ENCODE measurements at regions not wholly inside any gene's neighbourhood (a gene's known extent, or its start where the extent isn't known, plus 50 kb on each side); places are given as distances from the start of the nearest gene placed in this dataset.

DNA sequence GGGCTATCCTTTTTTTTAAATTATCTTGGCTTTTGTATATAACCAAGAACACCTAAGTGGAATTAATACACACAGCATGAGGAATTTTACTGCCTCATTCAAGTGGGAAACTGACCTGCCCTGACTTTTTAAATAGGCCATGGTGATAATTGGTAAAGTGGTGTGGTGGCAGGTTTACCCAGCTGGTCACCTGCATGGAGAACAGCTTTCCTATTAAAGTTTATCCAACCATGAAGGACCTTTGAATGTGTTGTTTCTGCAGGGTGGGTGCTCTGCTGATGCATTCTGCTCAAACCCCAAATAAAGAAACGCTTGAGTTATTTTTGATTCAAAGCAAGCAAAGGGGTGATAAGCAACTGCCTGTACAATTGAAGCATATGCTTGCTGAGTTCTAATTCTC is 261.0 kb upstream of the GRIN3A start:
- no peak overlapping the region for H3K4me3 ChIP-seq (ENCODE audit: low read depth, low read length)
- TF ChIP-seq, protein P1, sequence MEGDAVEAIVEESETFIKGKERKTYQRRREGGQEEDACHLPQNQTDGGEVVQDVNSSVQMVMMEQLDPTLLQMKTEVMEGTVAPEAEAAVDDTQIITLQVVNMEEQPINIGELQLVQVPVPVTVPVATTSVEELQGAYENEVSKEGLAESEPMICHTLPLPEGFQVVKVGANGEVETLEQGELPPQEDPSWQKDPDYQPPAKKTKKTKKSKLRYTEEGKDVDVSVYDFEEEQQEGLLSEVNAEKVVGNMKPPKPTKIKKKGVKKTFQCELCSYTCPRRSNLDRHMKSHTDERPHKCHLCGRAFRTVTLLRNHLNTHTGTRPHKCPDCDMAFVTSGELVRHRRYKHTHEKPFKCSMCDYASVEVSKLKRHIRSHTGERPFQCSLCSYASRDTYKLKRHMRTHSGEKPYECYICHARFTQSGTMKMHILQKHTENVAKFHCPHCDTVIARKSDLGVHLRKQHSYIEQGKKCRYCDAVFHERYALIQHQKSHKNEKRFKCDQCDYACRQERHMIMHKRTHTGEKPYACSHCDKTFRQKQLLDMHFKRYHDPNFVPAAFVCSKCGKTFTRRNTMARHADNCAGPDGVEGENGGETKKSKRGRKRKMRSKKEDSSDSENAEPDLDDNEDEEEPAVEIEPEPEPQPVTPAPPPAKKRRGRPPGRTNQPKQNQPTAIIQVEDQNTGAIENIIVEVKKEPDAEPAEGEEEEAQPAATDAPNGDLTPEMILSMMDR (IDR thresholded peaks at IDR 0.05; ENCODE audit: insufficient read depth, low read depth, low read length): no peak
- no peak for DNase-seq (ENCODE audit: low read depth)

DNA sequence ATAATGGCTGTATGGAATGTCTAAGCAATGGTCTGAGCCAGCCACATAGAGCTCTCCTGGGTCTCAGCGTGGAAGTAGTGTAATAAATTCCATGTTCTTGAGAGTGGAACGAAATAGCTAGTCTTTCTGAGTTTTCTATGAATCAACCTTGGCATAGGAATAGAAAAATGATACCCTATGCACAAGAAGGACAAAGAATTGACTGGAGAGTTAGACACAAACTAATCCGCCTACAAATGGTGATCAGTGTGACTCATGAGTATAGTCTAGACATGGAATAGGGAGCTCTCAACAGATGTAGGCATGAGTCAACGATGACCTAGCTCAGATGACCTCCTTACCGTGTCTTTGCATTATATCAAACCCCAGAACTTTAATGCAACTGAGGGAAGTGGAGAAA is 256.8 kb upstream of the GRIN3A start:
- no peak overlapping the region for H3K4me3 ChIP-seq (ENCODE audit: low read depth, low read length)
- DNase-seq (ENCODE audit: low read depth): no peak
- TF ChIP-seq, protein P1 (IDR thresholded peaks at IDR 0.05; ENCODE audit: insufficient read depth, low read depth, low read length): no peak

DNA sequence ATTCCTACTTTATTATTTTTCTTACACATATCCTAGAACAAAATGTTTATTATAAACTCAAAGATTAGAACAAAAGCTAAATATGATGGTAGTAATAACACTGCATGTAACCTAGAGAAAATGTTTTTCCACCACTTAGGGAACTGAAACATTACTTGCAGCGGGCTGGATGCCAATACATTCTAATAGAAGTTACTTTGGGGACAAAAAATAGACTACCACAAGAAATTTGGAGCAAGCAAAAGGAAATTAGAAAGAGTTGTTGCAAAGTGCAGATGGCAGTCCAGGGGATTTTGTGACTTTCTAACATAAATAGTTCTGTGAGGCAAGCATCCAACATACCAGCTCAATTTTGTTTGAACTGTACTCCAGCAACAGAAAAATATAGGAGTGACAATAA is 255.3 kb upstream of the GRIN3A start:
- TF ChIP-seq, protein P1 (IDR thresholded peaks at IDR 0.05; ENCODE audit: insufficient read depth, low read depth, low read length): no peak
- H3K4me3 ChIP-seq (ENCODE audit: low read depth, low read length): no peak overlapping the region
- DNase-seq (ENCODE audit: low read depth): no peak

DNA sequence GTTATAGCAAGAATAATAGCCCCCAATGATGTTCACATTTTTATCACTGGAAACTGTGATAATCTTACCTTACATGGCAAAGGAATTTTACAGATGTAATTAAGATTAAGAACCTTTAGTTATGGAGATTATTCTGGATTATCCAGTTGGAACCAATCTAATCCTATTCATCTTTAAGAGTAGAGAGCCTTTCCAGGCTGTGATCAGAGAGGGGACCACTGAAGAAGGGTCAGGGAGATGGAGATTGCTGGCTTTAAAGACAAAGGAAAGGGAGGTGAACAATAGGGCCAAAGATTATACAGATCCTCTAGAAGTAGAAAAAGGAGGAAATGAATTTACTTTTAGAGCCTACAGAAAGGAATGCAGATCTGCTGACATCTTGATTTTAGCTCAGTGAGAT is 253.5 kb upstream of the GRIN3A start:
- TF ChIP-seq, protein P1 (IDR thresholded peaks at IDR 0.05; ENCODE audit: insufficient read depth, low read depth, low read length): no peak
- no peak for DNase-seq (ENCODE audit: low read depth)
- H3K4me3 ChIP-seq (ENCODE audit: low read depth, low read length): no peak overlapping the region

DNA sequence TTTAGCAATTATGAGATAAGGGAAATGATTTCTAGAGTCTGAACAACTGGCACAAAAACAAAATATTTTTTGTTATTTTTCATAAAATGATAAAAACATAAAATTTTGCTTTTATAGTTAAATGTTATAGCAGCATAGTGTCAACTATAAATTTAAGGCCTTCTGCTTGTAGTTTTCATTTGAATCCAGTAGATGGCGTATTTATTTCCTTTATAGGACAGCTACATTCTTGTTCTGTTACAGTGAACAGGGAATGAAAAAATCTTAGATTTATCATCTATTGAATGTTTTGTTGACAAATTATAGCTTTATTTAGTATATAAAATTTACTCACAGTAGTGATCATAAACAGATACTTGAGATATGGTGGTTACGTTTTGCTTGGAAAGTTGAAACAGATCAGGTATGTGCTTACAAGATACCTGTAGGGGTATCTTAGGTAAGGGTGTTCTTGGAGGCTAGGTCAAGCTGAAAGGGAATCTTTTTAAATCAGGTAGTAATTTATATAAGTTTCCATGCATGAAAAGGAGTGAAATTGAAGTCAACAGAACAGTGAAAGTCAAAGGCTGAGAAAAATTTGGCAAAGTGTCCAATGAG is 239.3 kb upstream of the GRIN3A start:
- TF ChIP-seq, protein P1 (IDR thresholded peaks at IDR 0.05; ENCODE audit: insufficient read depth, low read depth, low read length): peak; percentile 27
- H3K4me3 ChIP-seq (ENCODE audit: low read depth, low read length): no peak overlapping the region
- DNase-seq (ENCODE audit: low read depth): peak; percentile 13

DNA sequence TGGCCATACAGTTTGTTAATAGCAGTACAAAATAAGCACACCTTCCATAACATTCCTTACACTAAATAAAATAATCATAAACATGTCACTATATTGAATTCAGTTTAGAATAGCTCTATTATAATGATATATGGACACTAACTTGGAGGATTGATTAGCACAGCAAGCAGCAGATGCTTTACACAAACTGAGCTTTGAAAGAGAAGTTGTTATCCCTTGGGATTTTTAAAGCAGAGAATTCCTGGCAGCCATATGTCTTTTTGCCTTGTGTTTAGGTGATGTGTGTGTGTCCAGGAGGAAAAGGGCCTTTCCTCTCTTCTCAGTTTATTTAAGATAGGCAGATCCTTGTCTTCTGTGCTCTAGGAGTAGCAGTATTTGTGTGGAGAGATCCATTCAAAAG is 232.2 kb upstream of the GRIN3A start:
- H3K4me3 ChIP-seq (ENCODE audit: low read depth, low read length): no peak overlapping the region
- TF ChIP-seq, protein P1 (IDR thresholded peaks at IDR 0.05; ENCODE audit: insufficient read depth, low read depth, low read length): no peak
- no peak for DNase-seq (ENCODE audit: low read depth)

DNA sequence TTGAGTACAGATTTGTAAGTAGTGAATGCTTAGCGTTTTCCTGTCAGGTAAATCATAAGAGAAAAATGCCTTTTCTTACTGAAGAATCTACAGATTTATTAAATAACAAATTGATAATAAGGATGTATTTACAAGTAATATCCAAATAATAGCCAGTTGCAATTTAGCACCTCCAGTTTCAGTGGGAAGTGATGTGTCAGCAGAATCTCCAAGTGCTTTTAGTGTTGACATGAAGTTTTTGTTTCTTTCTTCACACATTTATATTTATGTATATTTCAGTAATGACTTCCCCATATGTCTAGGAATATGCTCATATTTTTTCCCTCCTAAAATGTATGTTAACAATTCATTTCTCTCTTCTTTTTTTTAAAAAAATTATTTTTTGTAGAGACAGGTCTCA is 229.9 kb upstream of the GRIN3A start:
- TF ChIP-seq, protein P1 (IDR thresholded peaks at IDR 0.05; ENCODE audit: insufficient read depth, low read depth, low read length): no peak

More for the DNA sequence above, 229.9 kb upstream of the GRIN3A start:
- no peak for DNase-seq (ENCODE audit: low read depth)
- no peak overlapping the region for H3K4me3 ChIP-seq (ENCODE audit: low read depth, low read length)
